Prostate gland (tissue), 2 donors: ENCODE measurements at regions not wholly inside any gene's neighbourhood (a gene's known extent, or its start where the extent isn't known, plus 50 kb on each side); places are given as distances from the start of the nearest gene placed in this dataset.

ENCODE experiments used
- DNase-seq: peaks from one replicate; pipeline ENCODE4 v3.0.0-alpha.2; 2019; ENCODE audit warnings: low spot score
- H3K27ac ChIP-seq, 2 donors: fragments of 200-600 bp; sonication (generic); 2 replicates each; pipeline ENCODE4 v1.5.1; 2017 to 2019
- H3K27me3 ChIP-seq: fragments of 200-600 bp; sonication (generic); replicated peaks from 2 replicates; pipeline ENCODE4 v1.5.1; 2019; ENCODE audit not compliant: insufficient read depth
- H3K36me3 ChIP-seq, 2 donors: fragments of 200-600 bp; sonication (generic); 1 replicate in 1 of 2; 2 replicates in 1 of 2; pipeline versions ENCODE4 v1.5.1 to v1.8.1; 2017 to 2019
- H3K4me1 ChIP-seq: fragments of 200-600 bp; sonication (generic); replicated peaks from 2 replicates; pipeline ENCODE4 v1.5.1; 2019
- H3K4me3 ChIP-seq, 2 donors: fragments of 200-600 bp; sonication (generic); 2 replicates each; pipeline ENCODE4 v1.5.1; 2017 to 2019
- H3K9me3 ChIP-seq: fragments of 200-600 bp; sonication (generic); 2 replicates; pipeline ENCODE4 v1.5.1; 2017
- CTCF ChIP-seq, 4 experiments: fragments of 200-600 bp in 2 of 4; fragments of 450-650 bp in 2 of 4; sonication (generic) in 2 of 4; IDR thresholded peaks; 1 replicate in 3 of 4; 2 replicates in 1 of 4; pipeline ENCODE4 v1.5.1; 2016 to 2019; ENCODE audit warnings: antibody characterized with exemption in 4 of 4, mild to moderate bottlenecking in 2 of 4, moderate library complexity in 2 of 4
- POLR2A ChIP-seq: fragments of 450-650 bp; IDR thresholded peaks from one replicate; pipeline ENCODE4 v1.6.1; 2016; ENCODE audit warnings: antibody characterized with exemption, mild to moderate bottlenecking
- POLR2AphosphoS5 ChIP-seq: sonication (generic); formaldehyde crosslinking; IDR thresholded peaks from one replicate; pipeline ENCODE4 v1.6.1; 2017; ENCODE audit warnings: antibody characterized with exemption
- WGBS: methylation state at CpG from one replicate; pipeline ENCODE4 v1.1.5; 2018; 5-methylcytosine and 5-hydroxymethylcytosine counted together
- intact Hi-C: fragments of 100-400 bp; cut with DNase I; formaldehyde crosslinking; loops from one replicate; pipeline ENCODE4 v1.14.2; 2022

- no peak for TF ChIP-seq POLR2A
- TF ChIP-seq CTCF (IDR thresholded peaks at IDR 0.05) = no peak
- TF ChIP-seq POLR2AphosphoS5 = no peak
- DNase-seq = no peak
- WGBS = 44% methylated on average over 1 of the region's 1 CpG
Observed at GRCh38 chr10:128314686-128315085, 188.5 kb upstream of the MKI67 start.

GRCh38 chr10:128316121-128316726 is 190.0 kb upstream of the MKI67 start:
- DNase-seq = no peak
- Histone ChIP-seq H3K9me3 (no peaks in the 10 kb centered on the region), H3K4me3 (no peak overlapping the region), H3K4me1 (no peaks in the 10 kb centered on the region), H3K36me3 (no peaks in the 10 kb centered on the region), H3K27ac (no peak overlapping the region), H3K27me3 (no peaks in the 10 kb centered on the region)
- intact Hi-C loops = no loop called here
- TF ChIP-seq CTCF (IDR thresholded peaks at IDR 0.05) = no peak
- no peak for TF ChIP-seq POLR2AphosphoS5
- TF ChIP-seq POLR2A = no peak
- WGBS = 84% methylated on average over 6 of the region's 6 CpGs

More at GRCh38 chr10:128314686-128315085, 188.5 kb upstream of the MKI67 start:
- Histone ChIP-seq H3K36me3 (no peaks in the 10 kb centered on the region), H3K4me1 (no peaks in the 10 kb centered on the region), H3K27ac (no peak overlapping the region), H3K27me3 (peaks cover under 1% of the 10 kb centered on the region), H3K9me3 (no peaks in the 10 kb centered on the region), H3K4me3 (no peak overlapping the region)
- intact Hi-C loops = no loop called here

- H3K9me3 ChIP-seq = no peaks in the 10 kb centered on the region
- no peak overlapping the region for H3K27ac ChIP-seq
- no peak for DNase-seq
- H3K27me3 ChIP-seq = no peaks in the 10 kb centered on the region
- H3K36me3 ChIP-seq = no peaks in the 10 kb centered on the region
- no peak for TF ChIP-seq CTCF (IDR thresholded peaks at IDR 0.05)
- TF ChIP-seq POLR2A = no peak
- TF ChIP-seq POLR2AphosphoS5 = no peak
- 92% methylated on average over 6 of the region's 7 CpGs for WGBS
- no peak overlapping the region for H3K4me3 ChIP-seq
- H3K4me1 ChIP-seq = no peaks in the 10 kb centered on the region
- intact Hi-C loops = no loop called here
Observed at GRCh38 chr10:128316925-128317324, 190.7 kb upstream of the MKI67 start.

GRCh38 chr10:128318366-128318765 is 192.1 kb upstream of the MKI67 start:
- intact Hi-C loops = no loop called here
- H3K27me3 ChIP-seq = no peaks in the 10 kb centered on the region
- H3K27ac ChIP-seq = no peak overlapping the region
- H3K36me3 ChIP-seq = no peaks in the 10 kb centered on the region
- TF ChIP-seq POLR2AphosphoS5 = no peak
- no peak for TF ChIP-seq POLR2A
- TF ChIP-seq CTCF (IDR thresholded peaks at IDR 0.05) = no peak
- DNase-seq = no peak
- H3K9me3 ChIP-seq = no peaks in the 10 kb centered on the region
- H3K4me3 ChIP-seq = no peak overlapping the region
- WGBS = 92% methylated on average over 10 of the region's 10 CpGs
- no peaks in the 10 kb centered on the region for H3K4me1 ChIP-seq

DNA sequence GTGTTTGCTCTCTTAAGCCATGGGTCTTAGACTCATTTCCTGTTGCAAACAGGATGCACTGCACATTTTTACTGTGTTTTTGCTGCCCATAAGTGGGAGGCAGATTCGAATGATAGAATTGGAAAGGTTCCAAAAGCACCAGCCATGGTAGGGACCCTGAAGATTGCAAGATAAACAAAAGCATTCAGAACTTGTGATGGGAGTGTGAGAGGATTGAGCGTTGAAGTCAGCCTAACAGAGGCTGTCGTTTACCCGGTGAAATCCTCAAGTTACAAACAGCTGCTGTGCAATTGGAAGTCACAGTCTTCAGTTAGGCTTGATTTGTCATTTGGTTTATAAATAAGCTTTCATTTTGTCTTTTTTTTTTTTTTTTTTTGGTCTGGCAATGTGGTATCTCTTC is 192.7 kb upstream of the MKI67 start:
- no peaks in the 10 kb centered on the region for H3K27me3 ChIP-seq
- no peaks in the 10 kb centered on the region for H3K36me3 ChIP-seq
- intact Hi-C loops = no loop called here
- DNase-seq = no peak
- no peak overlapping the region for H3K4me3 ChIP-seq
- 31% methylated on average over 4 of the region's 4 CpGs for WGBS
- H3K4me1 ChIP-seq = no peaks in the 10 kb centered on the region
- no peak overlapping the region for H3K27ac ChIP-seq
- TF ChIP-seq POLR2AphosphoS5 = no peak
- TF ChIP-seq POLR2A = no peak
- TF ChIP-seq CTCF (IDR thresholded peaks at IDR 0.05) = no peak
- no peaks in the 10 kb centered on the region for H3K9me3 ChIP-seq
